Muscle of leg (tissue), 3 donors: ENCODE measurements at regions not wholly inside any gene's neighbourhood (a gene's known extent, or its start where the extent isn't known, plus 50 kb on each side); places are given as distances from the start of the nearest gene placed in this dataset.
"Not testable (repeated sequence)": the region's sequence is repeated elsewhere in the genome, so short reads cannot be mapped to it uniquely, and the experiment has no call there.

Source experiments
- DNase-seq: peaks from one replicate; pipeline ENCODE4 v3.0.0; 2013
- H3K27ac ChIP-seq: one replicate; pipeline ENCODE4 v1.5.1; 2013; ENCODE audit warnings: mild to moderate bottlenecking, low read length, control low read depth
- H3K27me3 ChIP-seq: one replicate; pipeline ENCODE4 v1.6.1; 2013; ENCODE audit warnings: low read length; ENCODE audit not compliant: control insufficient read depth, insufficient read depth
- H3K36me3 ChIP-seq: one replicate; pipeline ENCODE4 v1.6.1; 2013; ENCODE audit warnings: low read length; ENCODE audit not compliant: control insufficient read depth, insufficient read depth
- H3K4me1 ChIP-seq: one replicate; pipeline ENCODE4 v1.6.1; 2013; ENCODE audit warnings: low read length; ENCODE audit not compliant: control insufficient read depth, insufficient read depth
- H3K4me3 ChIP-seq: one replicate; pipeline ENCODE4 v1.5.1; 2013; ENCODE audit warnings: low read length, control low read depth
- H3K9me3 ChIP-seq: replicated peaks from 2 replicates; pipeline ENCODE4 v1.6.1; 2013; ENCODE audit warnings: low read depth, low read length; ENCODE audit not compliant: control insufficient read depth
- WGBS: methylation state at CpG from one replicate; pipeline ENCODE4 v1.1.5; 2013; ENCODE audit warnings: missing lambda C conversion rate; ENCODE audit not compliant: insufficient coverage; 5-methylcytosine and 5-hydroxymethylcytosine counted together

GRCh38 chr5:7263398-7264015, 132.4 kb upstream of the ADCY2 start:
- not testable (repeated sequence) for DNase-seq, H3K4me3 ChIP-seq, H3K4me1 ChIP-seq, H3K27me3 ChIP-seq, H3K9me3 ChIP-seq, H3K27ac ChIP-seq, H3K36me3 ChIP-seq
- 90% methylated on average over 3 of the region's 4 CpGs for WGBS

- WGBS: 98% methylated on average over 4 of the region's 17 CpGs
These were observed 130.2 kb upstream of the ADCY2 start for GRCh38 chr5:7265776-7266175.

GRCh38 chr5:7268722-7269121, 127.2 kb upstream of the ADCY2 start:
- not testable (repeated sequence) for H3K27ac ChIP-seq, H3K36me3 ChIP-seq, DNase-seq, H3K27me3 ChIP-seq, H3K4me3 ChIP-seq, H3K9me3 ChIP-seq, H3K4me1 ChIP-seq
- WGBS: no CpG with 5 or more reads among the region's 9 CpGs

More at GRCh38 chr5:7265776-7266175, 130.2 kb upstream of the ADCY2 start:
- H3K27ac ChIP-seq, H3K27me3 ChIP-seq, H3K9me3 ChIP-seq, H3K36me3 ChIP-seq, H3K4me3 ChIP-seq, DNase-seq, H3K4me1 ChIP-seq: not testable (repeated sequence)

GRCh38 chr5:7269591-7270274, 126.2 kb upstream of the ADCY2 start:
- WGBS: no CpG with 5 or more reads among the region's 5 CpGs

GRCh38 chr5:7271435-7272084, 124.4 kb upstream of the ADCY2 start:
- 100% methylated on average over 1 of the region's 6 CpGs for WGBS
- DNase-seq: no peak
- Histone ChIP-seq H3K27ac (no peak overlapping the region), H3K27me3 (no peaks in the 10 kb centered on the region), H3K9me3 (no peaks in the 10 kb centered on the region), H3K36me3 (no peaks in the 10 kb centered on the region), H3K4me1 (no peaks in the 10 kb centered on the region), H3K4me3 (no peak overlapping the region)

More at GRCh38 chr5:7269591-7270274, 126.2 kb upstream of the ADCY2 start:
- Histone ChIP-seq H3K9me3 (no peaks in the 10 kb centered on the region), H3K27ac (no peak overlapping the region), H3K4me1 (no peaks in the 10 kb centered on the region), H3K36me3 (no peaks in the 10 kb centered on the region), H3K27me3 (no peaks in the 10 kb centered on the region), H3K4me3 (no peak overlapping the region)
- no peak for DNase-seq

GRCh38 chr5:7272408-7272965, 123.5 kb upstream of the ADCY2 start:
- H3K9me3 ChIP-seq: no peaks in the 10 kb centered on the region
- H3K4me1 ChIP-seq: no peaks in the 10 kb centered on the region
- no peak overlapping the region for H3K4me3 ChIP-seq
- no CpG with 5 or more reads among the region's 3 CpGs for WGBS
- H3K27me3 ChIP-seq: no peaks in the 10 kb centered on the region
- no peaks in the 10 kb centered on the region for H3K36me3 ChIP-seq
- no peak overlapping the region for H3K27ac ChIP-seq
- DNase-seq: no peak

- DNase-seq: no peak
- Histone ChIP-seq H3K27ac (no peak overlapping the region), H3K9me3 (no peaks in the 10 kb centered on the region), H3K36me3 (no peaks in the 10 kb centered on the region), H3K4me3 (no peak overlapping the region), H3K4me1 (no peaks in the 10 kb centered on the region), H3K27me3 (no peaks in the 10 kb centered on the region)
- 68% methylated on average over 5 of the region's 6 CpGs for WGBS
These were observed 121.7 kb upstream of the ADCY2 start for GRCh38 chr5:7274203-7274602.

GRCh38 chr5:7289634-7290033, 106.3 kb upstream of the ADCY2 start:
- not testable (repeated sequence) for H3K27ac ChIP-seq, H3K27me3 ChIP-seq, H3K4me3 ChIP-seq, DNase-seq, H3K36me3 ChIP-seq, H3K9me3 ChIP-seq, H3K4me1 ChIP-seq
- WGBS: 91% methylated on average over 45 of the region's 46 CpGs

- not testable (repeated sequence) for H3K27me3 ChIP-seq, DNase-seq, H3K27ac ChIP-seq, H3K9me3 ChIP-seq, H3K4me3 ChIP-seq, H3K36me3 ChIP-seq, H3K4me1 ChIP-seq
- WGBS: no CpG with 5 or more reads among the region's 8 CpGs
These were observed 98.1 kb upstream of the ADCY2 start for GRCh38 chr5:7297821-7298220.

GRCh38 chr5:7299731-7300130, 96.2 kb upstream of the ADCY2 start:
- not testable (repeated sequence) for H3K36me3 ChIP-seq, H3K27ac ChIP-seq, H3K9me3 ChIP-seq, H3K4me3 ChIP-seq, DNase-seq, H3K4me1 ChIP-seq, H3K27me3 ChIP-seq
- 79% methylated on average over 8 of the region's 10 CpGs for WGBS
